Large intestine (tissue), 3 donors: ENCODE measurements at regions not wholly inside any gene's neighbourhood (a gene's known extent, or its start where the extent isn't known, plus 50 kb on each side); places are given as distances from the start of the nearest gene placed in this dataset.

Source experiments
- DNase-seq, 2 donors: peaks; one replicate each; pipeline versions ENCODE4 v3.0.0 to v3.0.0-alpha.2; 2013
- H3K27ac ChIP-seq: one replicate; pipeline ENCODE4 v1.5.1; 2013; ENCODE audit warnings: low read length
- H3K27me3 ChIP-seq: 2 replicates; pipeline ENCODE4 v1.6.1; 2013; ENCODE audit warnings: low read length; ENCODE audit not compliant: control insufficient read depth, insufficient read depth
- H3K36me3 ChIP-seq: 2 replicates; pipeline ENCODE4 v1.6.1; 2013; ENCODE audit warnings: low read length; ENCODE audit not compliant: control insufficient read depth, insufficient read depth
- H3K4me1 ChIP-seq: one replicate; pipeline ENCODE4 v1.6.1; 2013; ENCODE audit warnings: low read length; ENCODE audit not compliant: control insufficient read depth, insufficient read depth
- H3K4me3 ChIP-seq: one replicate; pipeline ENCODE4 v1.5.1; 2013; ENCODE audit warnings: low read length
- H3K9me3 ChIP-seq: one replicate; pipeline ENCODE4 v1.6.1; 2013; ENCODE audit warnings: mild to moderate bottlenecking, low read depth, low read length, moderate library complexity; ENCODE audit not compliant: control insufficient read depth
- WGBS: methylation state at CpG from one replicate; pipeline ENCODE4 v1.1.5; 2013; ENCODE audit warnings: low lambda C conversion rate; ENCODE audit not compliant: insufficient coverage; 5-methylcytosine and 5-hydroxymethylcytosine counted together

GRCh38 chr13:104099750-104100149 is 1033.5 kb upstream of the SLC10A2 start:
- no peak overlapping the region for H3K4me3 ChIP-seq
- H3K27me3 ChIP-seq = no peaks in the 10 kb centered on the region
- H3K36me3 ChIP-seq = no peaks in the 10 kb centered on the region
- H3K27ac ChIP-seq = no peak overlapping the region
- H3K4me1 ChIP-seq = no peaks in the 10 kb centered on the region
- no peaks in the 10 kb centered on the region for H3K9me3 ChIP-seq
- DNase-seq = no peak

GRCh38 chr13:104098421-104098820 is 1032.2 kb upstream of the SLC10A2 start:
- Histone ChIP-seq H3K9me3 (no peaks in the 10 kb centered on the region), H3K4me3 (no peak overlapping the region), H3K4me1 (no peaks in the 10 kb centered on the region), H3K36me3 (no peaks in the 10 kb centered on the region), H3K27ac (no peak overlapping the region), H3K27me3 (no peaks in the 10 kb centered on the region)
- no peak for DNase-seq
- no CpG with 5 or more reads among the region's 4 CpGs for WGBS

GRCh38 chr13:104086759-104087158 is 1020.5 kb upstream of the SLC10A2 start:
- no peak overlapping the region for H3K27ac ChIP-seq
- no peak overlapping the region for H3K4me3 ChIP-seq
- no peak for DNase-seq
- WGBS = 92% methylated on average over 2 of the region's 5 CpGs
- no peaks in the 10 kb centered on the region for H3K36me3 ChIP-seq
- H3K27me3 ChIP-seq = no peaks in the 10 kb centered on the region
- H3K9me3 ChIP-seq = no peaks in the 10 kb centered on the region
- no peaks in the 10 kb centered on the region for H3K4me1 ChIP-seq

- no peak for DNase-seq
- H3K27ac ChIP-seq = no peak overlapping the region
- no peaks in the 10 kb centered on the region for H3K9me3 ChIP-seq
- no peak overlapping the region for H3K4me3 ChIP-seq
- H3K27me3 ChIP-seq = no peaks in the 10 kb centered on the region
- no peaks in the 10 kb centered on the region for H3K36me3 ChIP-seq
- WGBS = no CpG with 5 or more reads among the region's 1 CpG
- no peaks in the 10 kb centered on the region for H3K4me1 ChIP-seq
Measured at GRCh38 chr13:104086210-104086609, 1020.0 kb upstream of the SLC10A2 start.

GRCh38 chr13:104085611-104086010 is 1019.4 kb upstream of the SLC10A2 start:
- H3K4me1 ChIP-seq = no peaks in the 10 kb centered on the region
- H3K4me3 ChIP-seq = no peak overlapping the region
- no peaks in the 10 kb centered on the region for H3K9me3 ChIP-seq
- no peak overlapping the region for H3K27ac ChIP-seq
- WGBS = no CpG with 5 or more reads among the region's 4 CpGs
- H3K27me3 ChIP-seq = no peaks in the 10 kb centered on the region
- no peaks in the 10 kb centered on the region for H3K36me3 ChIP-seq
- no peak for DNase-seq

GRCh38 chr13:104074326-104074725 is 1008.1 kb upstream of the SLC10A2 start:
- H3K4me3 ChIP-seq = no peak overlapping the region
- no peaks in the 10 kb centered on the region for H3K4me1 ChIP-seq
- DNase-seq = no peak
- H3K27me3 ChIP-seq = no peaks in the 10 kb centered on the region
- no peaks in the 10 kb centered on the region for H3K9me3 ChIP-seq
- H3K27ac ChIP-seq = no peak overlapping the region
- WGBS = no CpG with 5 or more reads among the region's 2 CpGs
- H3K36me3 ChIP-seq = no peaks in the 10 kb centered on the region

GRCh38 chr13:104071806-104072205 is 1005.6 kb upstream of the SLC10A2 start:
- Histone ChIP-seq H3K27me3 (no peaks in the 10 kb centered on the region), H3K4me1 (no peaks in the 10 kb centered on the region), H3K9me3 (no peaks in the 10 kb centered on the region), H3K4me3 (no peak overlapping the region), H3K36me3 (no peaks in the 10 kb centered on the region), H3K27ac (no peak overlapping the region)
- no peak for DNase-seq
- WGBS = 100% methylated on average over 2 of the region's 2 CpGs

GRCh38 chr13:104065328-104065727 is 999.1 kb upstream of the SLC10A2 start:
- Histone ChIP-seq H3K4me3 (no peak overlapping the region), H3K9me3 (no peaks in the 10 kb centered on the region), H3K27me3 (no peaks in the 10 kb centered on the region), H3K27ac (no peak overlapping the region), H3K4me1 (no peaks in the 10 kb centered on the region), H3K36me3 (no peaks in the 10 kb centered on the region)
- no peak for DNase-seq
- WGBS = 88% methylated on average over 2 of the region's 2 CpGs

GRCh38 chr13:104057861-104058260 is 991.6 kb upstream of the SLC10A2 start:
- no peak overlapping the region for H3K4me3 ChIP-seq
- no peaks in the 10 kb centered on the region for H3K4me1 ChIP-seq
- no peaks in the 10 kb centered on the region for H3K27me3 ChIP-seq
- 34% methylated on average over 4 of the region's 4 CpGs for WGBS
- no peak for DNase-seq
- no peaks in the 10 kb centered on the region for H3K9me3 ChIP-seq
- no peak overlapping the region for H3K27ac ChIP-seq
- no peaks in the 10 kb centered on the region for H3K36me3 ChIP-seq

- no peak for DNase-seq
- no peak overlapping the region for H3K27ac ChIP-seq
- H3K9me3 ChIP-seq = no peaks in the 10 kb centered on the region
- H3K27me3 ChIP-seq = no peaks in the 10 kb centered on the region
- no peak overlapping the region for H3K4me3 ChIP-seq
- H3K4me1 ChIP-seq = no peaks in the 10 kb centered on the region
- H3K36me3 ChIP-seq = no peaks in the 10 kb centered on the region
- WGBS = no CpG with 5 or more reads among the region's 1 CpG
Measured at GRCh38 chr13:104045907-104046306, 979.7 kb upstream of the SLC10A2 start.

GRCh38 chr13:104043184-104043583 is 977.0 kb upstream of the SLC10A2 start:
- H3K4me3 ChIP-seq = no peak overlapping the region
- no peak overlapping the region for H3K27ac ChIP-seq
- WGBS = 67% methylated on average over 1 of the region's 2 CpGs
- no peaks in the 10 kb centered on the region for H3K9me3 ChIP-seq
- no peaks in the 10 kb centered on the region for H3K27me3 ChIP-seq
- H3K36me3 ChIP-seq = no peaks in the 10 kb centered on the region
- DNase-seq = no peak
- H3K4me1 ChIP-seq = no peaks in the 10 kb centered on the region
